Hepatocyte (in vitro differentiated cells): ENCODE measurements at regions not wholly inside any gene's neighbourhood (a gene's known extent, or its start where the extent isn't known, plus 50 kb on each side); places are given as distances from the start of the nearest gene placed in this dataset.

Source experiments
- DNase-seq: peaks from one replicate; pipeline ENCODE4 v3.0.0-alpha.2; 2016; ENCODE audit warnings: low spot score
- H2AFZ ChIP-seq: fragments of 200-600 bp; sonication (generic); 2 replicates; pipeline ENCODE4 v1.6.0; 2016; ENCODE audit warnings: antibody characterized with exemption, mild to moderate bottlenecking
- H3K27ac ChIP-seq: fragments of 200-600 bp; sonication (generic); 2 replicates; pipeline ENCODE4 v1.5.1; 2016; ENCODE audit warnings: mild to moderate bottlenecking
- H3K27me3 ChIP-seq: fragments of 200-600 bp; sonication (generic); 2 replicates; pipeline ENCODE4 v1.6.1; 2016
- H3K36me3 ChIP-seq: fragments of 200-600 bp; sonication (generic); replicated peaks from 2 replicates; pipeline ENCODE4 v1.5.1; 2016; ENCODE audit warnings: low read depth; ENCODE audit not compliant: insufficient read depth
- H3K4me1 ChIP-seq: fragments of 200-600 bp; sonication (generic); 2 replicates; pipeline ENCODE4 v1.5.1; 2016; ENCODE audit warnings: mild to moderate bottlenecking, moderate library complexity; ENCODE audit not compliant: insufficient read depth
- H3K4me2 ChIP-seq: fragments of 200-600 bp; sonication (generic); 2 replicates; pipeline ENCODE4 v1.6.0; 2016
- H3K4me3 ChIP-seq: fragments of 200-600 bp; sonication (generic); 2 replicates; pipeline ENCODE4 v1.5.1; 2016; ENCODE audit warnings: mild to moderate bottlenecking
- H3K79me2 ChIP-seq: fragments of 200-600 bp; sonication (generic); 2 replicates; pipeline ENCODE4 v1.6.0; 2017; ENCODE audit warnings: mild to moderate bottlenecking
- H3K9me2 ChIP-seq: fragments of 200-600 bp; sonication (generic); replicated peaks from 2 replicates; pipeline ENCODE4 v1.6.0; 2017; ENCODE audit warnings: mild to moderate bottlenecking; ENCODE audit not compliant: insufficient read depth
- H3K9me3 ChIP-seq: fragments of 200-600 bp; sonication (generic); 2 replicates; pipeline ENCODE4 v1.5.1; 2016; ENCODE audit warnings: low read depth, mild to moderate bottlenecking
- H4K20me1 ChIP-seq: fragments of 200-600 bp; sonication (generic); 2 replicates; pipeline ENCODE4 v1.6.0; 2016; ENCODE audit warnings: mild to moderate bottlenecking; ENCODE audit not compliant: insufficient read depth, poor library complexity, severe bottlenecking
- EZH2 ChIP-seq: fragments of 200-600 bp; sonication (generic); IDR thresholded peaks from 2 replicates; pipeline ENCODE4 v1.6.1; 2016; ENCODE audit warnings: antibody characterized with exemption, mild to moderate bottlenecking, borderline replicate concordance
- EZH2phosphoT487 ChIP-seq: fragments of 200-600 bp; sonication (generic); IDR thresholded peaks from one replicate; pipeline ENCODE4 v1.6.1; 2018; ENCODE audit warnings: antibody characterized with exemption, mild to moderate bottlenecking, low read depth, moderate library complexity; ENCODE audit not compliant: unreplicated experiment, severe bottlenecking
- WGBS: methylation state at CpG from one replicate; pipeline ENCODE4 v1.1.6; 2016; ENCODE audit warnings: low lambda C conversion rate; ENCODE audit errors: missing lambda C conversion rate; 5-methylcytosine and 5-hydroxymethylcytosine counted together
- TF ChIP-seq, protein P1 (sequence below): fragments of 200-600 bp; sonication (generic); IDR thresholded peaks from 2 replicates; pipeline ENCODE4 v1.5.1; 2016; ENCODE audit warnings: antibody characterized with exemption, mild to moderate bottlenecking; ENCODE audit not compliant: poor library complexity

DNA sequence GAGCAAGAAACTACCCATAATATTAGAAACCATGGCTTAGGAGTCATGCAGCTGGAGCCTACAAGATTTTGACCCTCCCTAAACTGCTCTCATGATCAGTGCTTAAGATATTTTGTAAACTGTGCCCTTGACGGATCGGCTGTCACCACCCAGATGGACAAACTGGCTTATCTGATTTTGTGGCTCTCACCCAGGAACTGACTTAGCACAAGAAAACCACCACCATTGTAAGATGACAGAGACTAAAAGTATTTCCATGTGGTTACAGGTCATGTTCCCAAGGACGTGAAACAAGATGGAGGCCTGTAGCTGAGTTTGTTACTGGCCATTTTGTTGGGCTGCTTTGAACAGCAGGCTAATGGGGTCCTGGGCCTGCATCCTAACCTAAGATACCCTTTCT, 940.9 kb downstream of the OTOL1 start:
- DNase-seq = no peak
- no peaks in the 10 kb centered on the region for H3K27me3 ChIP-seq
- no peak overlapping the region for H3K4me2 ChIP-seq
- no peak overlapping the region for H3K27ac ChIP-seq
- no peak overlapping the region for H3K4me3 ChIP-seq
- H3K9me2 ChIP-seq = no peaks in the 10 kb centered on the region
- WGBS = 51% methylated on average over 3 of the region's 3 CpGs
- H3K9me3 ChIP-seq = no peaks in the 10 kb centered on the region
- no peaks in the 10 kb centered on the region for H3K36me3 ChIP-seq
- no peaks in the 10 kb centered on the region for H3K79me2 ChIP-seq
- H2AFZ ChIP-seq = no peak overlapping the region
- TF ChIP-seq EZH2phosphoT487 (no peak), EZH2 (no peak)
- H4K20me1 ChIP-seq = no peaks in the 10 kb centered on the region
- H3K4me1 ChIP-seq = no peaks in the 10 kb centered on the region

DNA sequence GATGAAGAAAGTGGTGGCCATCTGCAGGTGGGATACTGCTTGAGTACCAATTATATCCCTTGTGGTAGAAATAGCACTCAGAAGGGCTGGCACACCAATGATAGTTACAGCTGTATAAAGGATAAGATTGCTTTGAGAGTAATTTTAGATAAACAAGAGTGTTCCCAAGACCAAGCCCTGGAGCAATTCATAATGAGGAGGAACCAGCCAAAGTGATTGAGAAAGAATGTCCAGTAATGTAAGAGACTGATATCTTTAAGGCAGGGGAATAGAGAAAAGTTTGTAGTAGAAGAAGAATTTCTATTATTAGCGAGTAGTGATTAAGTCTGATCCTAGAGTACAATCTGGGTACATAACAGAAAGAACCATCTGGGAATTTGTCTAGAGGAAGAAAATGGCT, 945.1 kb downstream of the OTOL1 start:
- Histone ChIP-seq H3K4me2 (no peak overlapping the region), H3K79me2 (no peaks in the 10 kb centered on the region), H3K4me1 (no peaks in the 10 kb centered on the region), H3K9me3 (no peaks in the 10 kb centered on the region), H3K9me2 (no peaks in the 10 kb centered on the region), H3K27me3 (no peaks in the 10 kb centered on the region), H3K27ac (no peak overlapping the region), H3K4me3 (no peak overlapping the region), H4K20me1 (no peaks in the 10 kb centered on the region), H2AFZ (no peak overlapping the region), H3K36me3 (no peaks in the 10 kb centered on the region)
- no peak for DNase-seq
- TF ChIP-seq EZH2phosphoT487 (no peak), EZH2 (no peak)
- TF ChIP-seq, protein P1, sequence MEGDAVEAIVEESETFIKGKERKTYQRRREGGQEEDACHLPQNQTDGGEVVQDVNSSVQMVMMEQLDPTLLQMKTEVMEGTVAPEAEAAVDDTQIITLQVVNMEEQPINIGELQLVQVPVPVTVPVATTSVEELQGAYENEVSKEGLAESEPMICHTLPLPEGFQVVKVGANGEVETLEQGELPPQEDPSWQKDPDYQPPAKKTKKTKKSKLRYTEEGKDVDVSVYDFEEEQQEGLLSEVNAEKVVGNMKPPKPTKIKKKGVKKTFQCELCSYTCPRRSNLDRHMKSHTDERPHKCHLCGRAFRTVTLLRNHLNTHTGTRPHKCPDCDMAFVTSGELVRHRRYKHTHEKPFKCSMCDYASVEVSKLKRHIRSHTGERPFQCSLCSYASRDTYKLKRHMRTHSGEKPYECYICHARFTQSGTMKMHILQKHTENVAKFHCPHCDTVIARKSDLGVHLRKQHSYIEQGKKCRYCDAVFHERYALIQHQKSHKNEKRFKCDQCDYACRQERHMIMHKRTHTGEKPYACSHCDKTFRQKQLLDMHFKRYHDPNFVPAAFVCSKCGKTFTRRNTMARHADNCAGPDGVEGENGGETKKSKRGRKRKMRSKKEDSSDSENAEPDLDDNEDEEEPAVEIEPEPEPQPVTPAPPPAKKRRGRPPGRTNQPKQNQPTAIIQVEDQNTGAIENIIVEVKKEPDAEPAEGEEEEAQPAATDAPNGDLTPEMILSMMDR = no peak
- WGBS = 39% methylated on average over 1 of the region's 1 CpG

DNA sequence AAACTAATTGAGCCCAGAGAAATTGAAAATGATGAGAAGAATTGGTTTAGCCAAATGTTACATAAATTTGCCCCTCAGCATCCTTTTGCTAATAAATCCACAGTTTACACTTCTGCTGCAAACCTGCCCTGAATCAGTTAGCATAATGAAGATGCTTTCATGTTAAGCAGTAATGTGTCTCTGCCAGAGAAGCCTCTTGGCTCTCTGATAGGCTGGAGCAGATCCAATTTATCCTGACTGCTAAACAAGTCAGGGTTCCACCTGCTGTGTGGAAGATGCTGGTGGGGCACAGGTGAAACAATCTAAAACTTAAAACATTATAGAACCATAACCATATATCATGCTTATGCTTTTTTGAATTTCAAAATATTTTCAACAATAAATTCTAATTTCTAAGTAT, 946.8 kb downstream of the OTOL1 start:
- no peaks in the 10 kb centered on the region for H3K9me2 ChIP-seq
- H3K9me3 ChIP-seq = no peaks in the 10 kb centered on the region
- H3K27me3 ChIP-seq = no peaks in the 10 kb centered on the region
- no peak for DNase-seq
- no peak overlapping the region for H2AFZ ChIP-seq
- no peak for TF ChIP-seq EZH2
- TF ChIP-seq, protein P1 = no peak
- no peak for TF ChIP-seq EZH2phosphoT487
- no peak overlapping the region for H3K4me2 ChIP-seq
- H4K20me1 ChIP-seq = no peaks in the 10 kb centered on the region
- no peaks in the 10 kb centered on the region for H3K4me1 ChIP-seq
- H3K79me2 ChIP-seq = no peaks in the 10 kb centered on the region
- H3K4me3 ChIP-seq = no peak overlapping the region
- H3K27ac ChIP-seq = no peak overlapping the region
- H3K36me3 ChIP-seq = no peaks in the 10 kb centered on the region

DNA sequence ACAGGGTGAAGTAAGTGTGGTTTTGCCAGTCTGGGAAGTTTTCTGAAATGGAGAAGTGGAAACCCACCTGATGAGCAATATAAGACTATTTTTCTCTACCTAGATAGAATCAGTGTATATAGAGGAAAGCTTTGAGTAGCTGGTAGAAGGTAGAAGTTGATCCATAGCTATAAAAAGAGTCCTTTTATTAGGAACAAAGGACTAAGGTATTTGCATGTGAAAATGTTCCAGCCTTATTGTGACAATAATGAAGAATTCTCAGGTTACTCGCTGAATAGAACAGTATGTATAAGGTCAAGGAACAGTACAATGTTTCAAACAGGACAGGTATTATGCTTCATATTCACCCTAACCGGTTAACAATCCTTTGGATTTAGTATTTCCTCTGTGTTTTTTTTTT, 972.2 kb downstream of the OTOL1 start:
- Histone ChIP-seq H3K36me3 (no peaks in the 10 kb centered on the region), H4K20me1 (no peaks in the 10 kb centered on the region), H3K4me3 (no peak overlapping the region), H3K27ac (no peak overlapping the region), H2AFZ (no peak overlapping the region), H3K9me2 (no peaks in the 10 kb centered on the region), H3K79me2 (no peaks in the 10 kb centered on the region), H3K4me1 (no peaks in the 10 kb centered on the region), H3K27me3 (no peaks in the 10 kb centered on the region), H3K4me2 (no peak overlapping the region), H3K9me3 (no peaks in the 10 kb centered on the region)
- TF ChIP-seq, protein P1 = no peak
- TF ChIP-seq EZH2phosphoT487 = no peak
- TF ChIP-seq EZH2 = no peak
- 91% methylated on average over 2 of the region's 2 CpGs for WGBS
- DNase-seq = no peak
